ENCODE measurements at regions not wholly inside any gene's neighbourhood (a gene's known extent, or its start where the extent isn't known, plus 50 kb on each side); places are given as distances from the start of the nearest gene placed in this dataset.

GRCh38 chr17:72408641-72409040 is 287.8 kb downstream of the SOX9 start:
- no peak for DNase-seq (ENCODE audit: low read depth in 2 of 2)

DNA sequence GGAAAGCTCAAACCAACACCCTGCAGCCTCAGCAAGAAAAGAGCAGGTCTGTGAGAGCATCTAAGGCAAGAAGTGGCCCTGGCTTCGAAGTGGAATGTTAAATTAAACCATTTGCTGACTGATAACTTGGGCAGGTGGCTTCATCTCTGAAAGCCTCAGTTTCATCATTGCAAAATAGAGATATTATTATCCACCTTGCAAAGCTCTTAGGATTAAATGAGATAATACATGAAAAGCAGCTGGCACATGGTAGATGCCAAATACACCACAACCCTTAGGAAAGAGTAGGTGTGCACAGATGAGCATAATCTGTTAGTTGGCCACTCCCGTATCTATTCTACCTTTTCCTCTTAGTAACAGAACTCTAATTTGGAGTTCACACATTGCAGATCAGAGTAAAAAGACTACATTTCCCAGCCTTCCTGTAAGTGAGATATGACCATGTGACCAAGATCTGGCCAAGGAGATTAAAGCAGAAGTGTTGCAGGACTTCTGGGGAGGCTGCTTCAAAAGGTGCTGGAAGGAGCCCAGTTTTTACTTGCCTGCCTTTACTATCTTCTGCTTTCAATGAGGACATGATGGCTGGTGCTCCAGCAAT is 288.7 kb downstream of the SOX9 start:
- no peak for DNase-seq (ENCODE audit: low read depth in 2 of 2)

DNA sequence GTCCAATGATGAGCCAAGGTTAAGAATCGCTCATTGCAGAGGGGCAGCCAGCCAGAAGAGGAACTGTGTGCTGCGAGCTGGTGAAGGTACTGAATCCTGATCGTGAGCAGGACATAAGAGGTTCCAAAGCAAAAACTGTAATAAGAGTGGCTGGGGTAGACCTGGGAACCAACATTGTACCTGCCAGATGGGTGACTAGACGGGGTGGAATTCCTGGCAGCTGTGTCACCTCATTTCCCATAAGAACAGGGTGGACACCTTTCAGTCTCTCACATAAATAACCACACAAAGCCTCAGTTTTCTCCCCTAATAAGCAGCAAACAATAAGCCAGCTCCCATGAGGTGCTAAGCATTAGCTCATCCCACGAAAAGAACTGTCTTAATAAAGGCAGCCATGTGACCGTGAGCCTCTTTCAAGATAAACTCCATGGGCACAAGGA is 290.3 kb downstream of the SOX9 start:
- DNase-seq (ENCODE audit: low read depth in 2 of 2), result no peak

DNA sequence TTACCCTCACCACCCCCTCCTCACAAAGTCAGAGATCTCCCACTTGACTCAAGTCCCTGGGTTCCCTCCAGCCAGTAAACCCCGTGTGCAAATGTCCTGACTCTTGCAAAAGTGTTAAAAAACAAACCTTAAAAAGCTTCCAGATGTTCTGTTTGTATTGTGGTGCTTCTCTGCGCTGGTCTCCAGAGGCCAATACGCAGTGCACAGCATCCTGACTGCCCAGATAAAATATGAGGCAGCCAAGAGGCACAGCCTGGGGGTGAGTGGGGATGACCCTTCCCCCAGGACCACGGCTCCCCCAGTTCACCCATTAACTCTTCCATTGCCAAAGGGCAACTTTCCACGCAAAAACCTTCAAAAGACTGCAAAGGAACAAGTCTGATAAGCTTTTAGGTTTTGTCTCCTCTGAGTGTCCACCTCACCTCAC is 291.8 kb downstream of the SOX9 start:
- no peak for DNase-seq (ENCODE audit: low read depth in 2 of 2)

- DNase-seq (ENCODE audit: low read depth in 2 of 2), result no peak
These were observed 292.5 kb downstream of the SOX9 start for GRCh38 chr17:72413077-72414031.

- no peak for DNase-seq (ENCODE audit: low read depth in 2 of 2)
These were observed 293.2 kb downstream of the SOX9 start for GRCh38 chr17:72414032-72414396.

- no peak for DNase-seq (ENCODE audit: low read depth in 2 of 2)
These were observed 294.4 kb downstream of the SOX9 start for GRCh38 chr17:72414967-72415853.

- no peak for DNase-seq (ENCODE audit: low read depth in 2 of 2)
These were observed 295.3 kb downstream of the SOX9 start for GRCh38 chr17:72416054-72416675.

DNA sequence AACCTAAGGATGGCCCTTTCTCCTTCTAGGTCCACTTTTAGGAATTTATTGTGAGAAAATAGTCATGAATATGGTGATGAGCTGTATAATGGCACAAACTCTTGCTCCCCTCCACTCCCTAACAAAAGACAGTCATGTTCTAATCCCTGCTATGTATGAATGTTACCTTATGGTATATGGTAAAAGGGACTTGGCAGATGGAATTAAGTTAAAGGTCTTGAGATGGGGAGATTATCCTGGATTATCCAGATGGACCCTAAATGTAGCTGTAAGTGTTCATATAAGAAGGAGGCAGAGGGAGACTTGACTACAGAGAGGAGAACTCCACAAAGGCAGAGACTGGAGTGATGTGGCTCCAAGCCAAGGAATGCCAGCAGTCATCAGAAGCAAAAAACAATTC is 296.1 kb downstream of the SOX9 start:
- no peak for DNase-seq (ENCODE audit: low read depth in 2 of 2)

GRCh38 chr17:72417627-72418026 is 296.8 kb downstream of the SOX9 start:
- no peak for DNase-seq (ENCODE audit: low read depth in 2 of 2)

DNA sequence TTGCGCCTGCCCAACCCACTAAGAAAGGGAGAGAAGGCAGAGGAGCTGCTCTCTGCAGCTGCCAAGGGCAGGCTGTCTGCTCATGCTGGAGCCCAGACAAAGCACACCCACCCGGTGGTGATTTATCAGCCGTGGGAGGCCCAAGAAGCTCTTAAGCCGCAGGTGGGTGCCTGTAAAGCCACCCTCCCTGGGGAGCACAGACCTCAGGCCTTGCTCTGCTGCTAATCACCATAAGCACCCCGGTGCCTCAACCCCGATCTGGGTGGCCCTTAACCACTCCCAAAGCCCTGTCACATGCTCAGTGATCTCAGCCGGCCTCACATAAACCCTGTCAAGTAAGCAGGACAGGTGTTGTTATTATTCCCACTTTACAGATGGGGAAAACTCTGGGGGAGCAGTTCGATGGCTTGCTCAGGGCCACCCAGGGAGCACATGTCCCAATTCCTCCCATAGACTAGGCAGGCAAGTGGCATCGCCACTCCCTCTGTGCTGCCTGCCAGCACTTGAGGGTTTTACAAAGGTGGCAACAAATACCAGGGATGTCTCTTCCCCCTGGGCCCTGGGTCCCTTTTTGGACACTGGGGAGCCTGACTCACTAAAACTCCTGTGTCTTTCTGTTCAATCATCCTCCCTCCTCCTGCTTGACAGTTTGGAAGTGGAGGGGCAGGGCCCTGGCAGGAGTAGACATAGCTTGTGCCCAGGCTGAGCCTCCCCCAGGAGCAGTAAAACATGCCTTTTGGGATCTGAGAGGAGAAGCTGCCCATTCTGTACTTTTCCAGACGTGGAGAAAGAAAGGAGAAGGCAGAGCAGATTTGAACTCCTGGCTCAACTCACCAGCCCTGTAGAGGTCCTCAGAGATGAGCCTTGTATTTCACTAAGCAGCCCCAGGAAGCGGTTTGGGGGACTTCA is 299.3 kb downstream of the SOX9 start:
- no peak for DNase-seq (ENCODE audit: low read depth in 2 of 2)

DNA sequence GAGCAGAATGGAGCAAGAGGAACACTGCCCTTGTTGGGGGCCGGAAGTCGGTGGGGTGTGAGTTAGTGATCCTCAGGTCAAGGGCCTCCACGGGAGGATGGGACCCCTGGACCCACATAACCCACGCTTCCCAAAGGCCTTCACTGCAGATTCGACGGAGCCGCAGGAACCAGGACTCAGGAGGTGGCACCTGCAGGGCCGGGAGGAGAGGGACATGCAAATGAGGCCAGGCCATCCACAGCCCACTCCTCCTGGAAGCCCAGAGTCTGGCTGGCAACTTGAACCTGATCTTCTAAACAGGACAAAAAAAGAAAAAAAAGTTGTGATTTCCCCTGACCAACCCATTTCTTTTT is 299.9 kb downstream of the SOX9 start:
- DNase-seq (ENCODE audit: low read depth in 2 of 2), result no peak

DNA sequence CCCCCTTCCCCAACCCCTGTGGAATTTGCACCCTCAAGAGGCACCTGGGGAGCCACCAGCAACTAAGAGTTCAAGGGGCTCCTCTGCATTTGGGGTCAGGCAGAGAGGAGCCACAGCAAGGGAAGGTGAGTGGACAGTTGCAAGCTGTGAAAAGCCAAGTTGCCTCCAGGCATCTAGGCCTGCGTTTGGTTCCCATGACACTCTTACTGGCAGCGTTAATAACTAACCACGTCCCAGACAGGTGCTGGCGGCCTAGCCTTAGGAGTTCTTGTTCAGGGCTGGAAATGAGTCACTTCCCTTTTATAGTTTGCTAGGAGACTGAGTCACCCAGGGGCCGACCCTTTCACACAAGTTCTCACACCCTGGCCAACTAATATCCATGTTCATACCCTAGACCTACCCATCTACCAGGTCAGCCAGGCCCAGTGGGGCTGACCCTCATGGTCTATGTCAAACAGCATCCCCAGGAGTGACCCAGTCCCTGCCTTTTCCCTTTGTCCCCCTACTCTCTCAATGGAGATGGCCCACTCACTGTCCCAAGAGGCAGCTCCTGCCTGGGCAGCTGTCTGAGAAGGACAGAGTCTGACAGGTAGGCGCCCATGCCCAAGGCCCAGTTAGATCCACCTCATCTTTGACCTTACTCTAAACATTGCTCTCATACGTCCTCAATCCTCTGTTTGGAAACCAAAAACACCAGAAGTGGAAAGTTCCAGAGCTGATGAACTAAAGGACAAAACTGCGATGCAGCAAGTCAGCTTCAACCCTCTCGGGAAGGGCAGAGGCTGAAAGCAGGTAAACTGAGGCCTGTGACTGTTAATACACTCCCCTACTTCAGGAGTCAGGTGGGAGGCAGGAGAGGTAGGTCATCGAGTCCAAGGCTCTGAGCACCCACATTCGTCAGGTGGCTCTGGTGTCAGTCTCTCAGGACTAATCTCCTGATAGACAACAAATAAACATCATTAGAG is 300.6 kb downstream of the SOX9 start:
- peak in 1 of 2 donors; percentile 2 for DNase-seq (ENCODE audit: low read depth in 2 of 2)

DNA sequence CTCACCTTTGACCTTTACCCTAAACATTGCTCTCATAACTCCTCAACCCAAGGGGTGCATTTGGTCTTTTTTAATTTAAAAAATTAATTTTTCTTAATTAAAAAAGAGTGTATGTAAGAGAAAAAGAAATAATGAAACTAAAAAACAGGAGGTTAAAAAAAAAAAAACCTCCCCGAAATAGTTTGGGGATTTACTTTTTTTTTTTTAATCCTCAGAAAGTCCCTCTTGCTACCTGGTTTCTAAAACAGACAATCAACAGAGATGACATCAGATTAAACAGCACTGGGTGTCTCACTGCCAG is 301.3 kb downstream of the SOX9 start:
- no peak for DNase-seq (ENCODE audit: low read depth in 2 of 2)

- no peak for DNase-seq (ENCODE audit: low read depth in 2 of 2)
These were observed 301.9 kb downstream of the SOX9 start for GRCh38 chr17:72422505-72423285.

DNA sequence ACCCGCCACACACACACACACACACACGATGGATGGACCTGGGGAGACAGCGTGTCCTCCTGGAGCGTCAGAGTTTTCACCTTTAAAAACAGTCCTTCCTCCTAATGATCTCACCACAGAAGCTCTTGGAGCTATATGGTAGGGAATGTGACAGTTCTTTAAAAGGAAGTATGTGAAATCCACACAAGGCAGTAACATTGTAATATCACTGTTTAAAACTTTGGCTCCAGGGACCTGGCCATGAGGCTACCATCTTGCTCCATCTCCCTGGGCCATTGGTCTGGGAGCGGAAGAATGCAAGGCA is 302.4 kb downstream of the SOX9 start:
- DNase-seq (ENCODE audit: low read depth in 2 of 2), result no peak

DNA sequence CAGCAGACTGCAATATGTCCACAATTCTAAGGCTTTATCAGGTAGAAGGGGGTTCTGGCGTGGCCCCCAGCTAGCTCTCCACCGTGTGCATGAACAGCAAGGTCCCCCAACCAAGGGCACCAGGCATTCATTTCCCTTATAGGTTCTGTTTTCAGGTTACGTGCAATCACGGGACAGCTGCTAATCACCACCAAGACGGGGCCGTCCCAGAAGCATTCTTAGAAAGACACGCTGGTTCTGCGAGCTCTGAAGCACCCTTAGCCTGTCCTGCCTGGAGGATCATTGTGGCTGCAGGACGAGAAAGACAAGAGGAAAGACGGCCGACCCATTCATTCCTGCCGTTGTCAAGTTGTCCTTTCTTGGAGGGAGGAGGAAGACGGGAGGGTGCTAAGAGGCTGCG is 302.9 kb downstream of the SOX9 start:
- DNase-seq (ENCODE audit: low read depth in 2 of 2), result no peak

DNA sequence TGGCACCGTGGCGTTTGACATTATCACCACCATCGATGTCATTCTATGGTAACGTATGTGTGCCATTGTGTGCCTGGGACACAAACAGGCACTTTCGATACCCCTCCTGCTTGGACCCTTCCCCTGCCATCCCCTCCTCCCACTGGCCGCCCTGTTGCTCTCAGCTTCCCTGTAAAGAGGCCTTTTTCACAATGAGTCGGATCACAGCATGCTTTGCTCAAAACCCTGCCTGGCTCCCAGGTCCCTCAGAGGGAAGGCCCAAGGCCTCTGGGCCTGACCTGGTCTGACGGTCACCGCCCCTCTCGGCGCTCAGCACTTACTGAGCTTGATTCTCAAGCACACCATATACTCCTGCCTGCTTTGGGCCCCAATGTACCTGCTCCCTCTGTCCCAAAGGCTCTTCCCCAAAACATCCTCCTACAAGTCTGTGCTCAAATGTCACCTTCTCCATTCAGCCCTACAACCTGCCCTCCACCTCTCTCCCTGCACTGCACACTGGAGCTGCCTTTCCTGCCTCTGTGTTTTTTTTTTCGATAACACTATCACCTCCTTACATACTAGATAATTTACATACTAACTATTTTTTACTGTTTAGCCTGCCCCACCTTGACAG is 303.8 kb downstream of the SOX9 start:
- no peak for DNase-seq (ENCODE audit: low read depth in 2 of 2)
